ENCODE measurements at regions not wholly inside any gene's neighbourhood (a gene's known extent, or its start where the extent isn't known, plus 50 kb on each side); places are given as distances from the start of the nearest gene placed in this dataset.

DNA sequence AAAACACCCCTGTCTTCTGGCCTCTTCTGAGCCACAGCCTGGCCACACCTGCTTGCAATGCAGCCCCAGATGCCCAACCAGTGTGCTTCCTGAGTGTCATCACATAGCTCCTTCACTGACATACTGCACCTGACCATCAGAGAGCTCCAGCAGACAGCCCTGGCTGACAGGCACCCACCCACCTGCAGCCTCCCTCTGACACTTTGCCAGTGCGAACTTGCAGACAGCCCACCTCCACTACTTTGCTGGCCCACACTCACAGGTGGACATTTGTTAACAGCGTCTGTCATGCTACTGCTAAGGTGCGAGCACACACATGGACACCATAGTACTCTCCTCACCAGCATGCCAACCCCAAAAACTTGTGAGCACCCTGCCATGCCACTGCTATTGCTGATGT is 740.1 kb downstream of the DNAJB9 start:
- no peak for TF ChIP-seq POLR2A (IDR thresholded peaks at IDR 0.05)
- TF ChIP-seq, protein P1, sequence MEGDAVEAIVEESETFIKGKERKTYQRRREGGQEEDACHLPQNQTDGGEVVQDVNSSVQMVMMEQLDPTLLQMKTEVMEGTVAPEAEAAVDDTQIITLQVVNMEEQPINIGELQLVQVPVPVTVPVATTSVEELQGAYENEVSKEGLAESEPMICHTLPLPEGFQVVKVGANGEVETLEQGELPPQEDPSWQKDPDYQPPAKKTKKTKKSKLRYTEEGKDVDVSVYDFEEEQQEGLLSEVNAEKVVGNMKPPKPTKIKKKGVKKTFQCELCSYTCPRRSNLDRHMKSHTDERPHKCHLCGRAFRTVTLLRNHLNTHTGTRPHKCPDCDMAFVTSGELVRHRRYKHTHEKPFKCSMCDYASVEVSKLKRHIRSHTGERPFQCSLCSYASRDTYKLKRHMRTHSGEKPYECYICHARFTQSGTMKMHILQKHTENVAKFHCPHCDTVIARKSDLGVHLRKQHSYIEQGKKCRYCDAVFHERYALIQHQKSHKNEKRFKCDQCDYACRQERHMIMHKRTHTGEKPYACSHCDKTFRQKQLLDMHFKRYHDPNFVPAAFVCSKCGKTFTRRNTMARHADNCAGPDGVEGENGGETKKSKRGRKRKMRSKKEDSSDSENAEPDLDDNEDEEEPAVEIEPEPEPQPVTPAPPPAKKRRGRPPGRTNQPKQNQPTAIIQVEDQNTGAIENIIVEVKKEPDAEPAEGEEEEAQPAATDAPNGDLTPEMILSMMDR (IDR thresholded peaks at IDR 0.05): no peak

Measured in lower leg skin (tissue), 3 donors.